PC-9 (cell line): ENCODE measurements at regions not wholly inside any gene's neighbourhood (a gene's known extent, or its start where the extent isn't known, plus 50 kb on each side); places are given as distances from the start of the nearest gene placed in this dataset.

ENCODE experiments used
- EZH2 ChIP-seq: fragments of 200-600 bp; sonication (generic); IDR thresholded peaks from 2 replicates; pipeline ENCODE4 v1.8.0; 2017; ENCODE audit warnings: antibody characterized with exemption, low read depth
- TF ChIP-seq, protein P1 (sequence below): fragments of 200-600 bp; sonication (generic); conservative IDR thresholded peaks from 2 replicates; pipeline ENCODE4 v1.6.1; 2017; ENCODE audit warnings: mixed run types, antibody characterized with exemption, mild to moderate bottlenecking, moderate library complexity

DNA sequence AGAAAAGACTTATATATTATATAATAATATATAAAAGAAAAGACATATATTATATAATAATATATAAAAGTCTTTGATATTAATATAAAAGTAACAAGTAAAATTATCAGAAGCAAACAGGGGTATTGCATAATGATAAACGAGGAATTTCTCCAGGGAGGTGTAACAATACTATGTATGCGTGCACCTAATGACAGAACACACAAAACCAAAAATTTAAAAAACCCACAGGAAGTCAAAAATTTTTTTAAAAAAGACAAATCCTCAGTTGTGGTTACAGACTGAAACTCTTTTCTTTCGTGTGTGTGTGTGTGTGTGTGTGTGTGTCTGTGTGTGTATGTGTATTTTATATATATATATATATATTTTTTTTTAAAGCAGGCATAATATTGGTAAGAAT lies 279.2 kb upstream of the DPP6 start:
- TF ChIP-seq, protein P1, sequence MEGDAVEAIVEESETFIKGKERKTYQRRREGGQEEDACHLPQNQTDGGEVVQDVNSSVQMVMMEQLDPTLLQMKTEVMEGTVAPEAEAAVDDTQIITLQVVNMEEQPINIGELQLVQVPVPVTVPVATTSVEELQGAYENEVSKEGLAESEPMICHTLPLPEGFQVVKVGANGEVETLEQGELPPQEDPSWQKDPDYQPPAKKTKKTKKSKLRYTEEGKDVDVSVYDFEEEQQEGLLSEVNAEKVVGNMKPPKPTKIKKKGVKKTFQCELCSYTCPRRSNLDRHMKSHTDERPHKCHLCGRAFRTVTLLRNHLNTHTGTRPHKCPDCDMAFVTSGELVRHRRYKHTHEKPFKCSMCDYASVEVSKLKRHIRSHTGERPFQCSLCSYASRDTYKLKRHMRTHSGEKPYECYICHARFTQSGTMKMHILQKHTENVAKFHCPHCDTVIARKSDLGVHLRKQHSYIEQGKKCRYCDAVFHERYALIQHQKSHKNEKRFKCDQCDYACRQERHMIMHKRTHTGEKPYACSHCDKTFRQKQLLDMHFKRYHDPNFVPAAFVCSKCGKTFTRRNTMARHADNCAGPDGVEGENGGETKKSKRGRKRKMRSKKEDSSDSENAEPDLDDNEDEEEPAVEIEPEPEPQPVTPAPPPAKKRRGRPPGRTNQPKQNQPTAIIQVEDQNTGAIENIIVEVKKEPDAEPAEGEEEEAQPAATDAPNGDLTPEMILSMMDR: no peak
- no peak for TF ChIP-seq EZH2
